ENCODE measurements at regions not wholly inside any gene's neighbourhood (a gene's known extent, or its start where the extent isn't known, plus 50 kb on each side); places are given as distances from the start of the nearest gene placed in this dataset.

DNA sequence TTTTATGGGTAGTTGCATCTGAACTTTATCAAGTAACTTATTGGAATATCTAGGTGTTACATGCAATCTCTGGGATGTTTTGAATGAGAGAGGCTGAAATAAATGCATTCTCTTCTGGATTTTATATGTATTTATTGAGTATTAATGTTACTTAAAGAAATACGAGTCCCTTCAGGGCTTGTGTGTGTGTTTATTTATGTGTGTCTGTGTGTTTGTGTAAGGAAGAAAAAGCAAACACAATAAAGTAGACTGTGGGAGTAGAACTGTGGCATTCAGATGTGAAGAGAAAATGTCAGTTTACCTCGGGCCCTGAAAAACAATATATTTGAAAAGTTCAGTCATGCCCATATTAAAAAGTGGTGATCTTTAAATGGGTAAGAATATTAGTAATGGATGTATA, 250.5 kb downstream of the RPL10L start:
- no peaks in the 10 kb centered on the region for H3K9me3 Mint-ChIP-seq (ENCODE audit: unreplicated experiment)
- H3K27ac Mint-ChIP-seq (ENCODE audit: unreplicated experiment): no peak overlapping the region
- no peak for DNase-seq (ENCODE audit: extremely low spot score, unreplicated experiment)
- H3K4me1 Mint-ChIP-seq (ENCODE audit: unreplicated experiment): no peaks in the 10 kb centered on the region
- no peak overlapping the region for H3K4me3 Mint-ChIP-seq (ENCODE audit: unreplicated experiment)
- H3K27me3 Mint-ChIP-seq (ENCODE audit: unreplicated experiment): peaks cover 10% of the 10 kb centered on the region
- H3K36me3 Mint-ChIP-seq (ENCODE audit: unreplicated experiment): no peaks in the 10 kb centered on the region
- TF ChIP-seq, protein P1, sequence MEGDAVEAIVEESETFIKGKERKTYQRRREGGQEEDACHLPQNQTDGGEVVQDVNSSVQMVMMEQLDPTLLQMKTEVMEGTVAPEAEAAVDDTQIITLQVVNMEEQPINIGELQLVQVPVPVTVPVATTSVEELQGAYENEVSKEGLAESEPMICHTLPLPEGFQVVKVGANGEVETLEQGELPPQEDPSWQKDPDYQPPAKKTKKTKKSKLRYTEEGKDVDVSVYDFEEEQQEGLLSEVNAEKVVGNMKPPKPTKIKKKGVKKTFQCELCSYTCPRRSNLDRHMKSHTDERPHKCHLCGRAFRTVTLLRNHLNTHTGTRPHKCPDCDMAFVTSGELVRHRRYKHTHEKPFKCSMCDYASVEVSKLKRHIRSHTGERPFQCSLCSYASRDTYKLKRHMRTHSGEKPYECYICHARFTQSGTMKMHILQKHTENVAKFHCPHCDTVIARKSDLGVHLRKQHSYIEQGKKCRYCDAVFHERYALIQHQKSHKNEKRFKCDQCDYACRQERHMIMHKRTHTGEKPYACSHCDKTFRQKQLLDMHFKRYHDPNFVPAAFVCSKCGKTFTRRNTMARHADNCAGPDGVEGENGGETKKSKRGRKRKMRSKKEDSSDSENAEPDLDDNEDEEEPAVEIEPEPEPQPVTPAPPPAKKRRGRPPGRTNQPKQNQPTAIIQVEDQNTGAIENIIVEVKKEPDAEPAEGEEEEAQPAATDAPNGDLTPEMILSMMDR (IDR thresholded peaks at IDR 0.05): no peak

DNA sequence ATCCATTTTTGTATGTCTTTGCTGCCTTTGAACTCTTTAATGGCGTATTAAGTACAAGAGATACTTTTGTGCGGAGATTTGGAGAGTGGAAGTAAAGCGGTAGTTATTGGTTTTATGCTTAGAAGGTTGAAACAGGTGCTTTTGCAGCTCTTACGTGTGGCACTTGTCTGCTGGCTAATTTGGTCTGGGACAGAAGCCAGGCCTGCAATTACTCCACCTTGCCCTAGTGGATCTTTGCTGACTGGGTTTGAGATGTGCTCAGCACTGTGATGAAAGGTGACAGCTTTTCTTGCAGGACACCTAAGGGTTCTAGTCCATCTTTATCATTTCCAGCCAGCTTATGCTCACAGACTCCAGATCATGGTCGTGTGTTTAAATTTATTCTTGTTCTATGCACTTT, 252.5 kb downstream of the RPL10L start:
- TF ChIP-seq, protein P1 (IDR thresholded peaks at IDR 0.05): no peak
- Mint-ChIP-seq H3K9me3 (ENCODE audit: unreplicated experiment) (no peaks in the 10 kb centered on the region), H3K27me3 (ENCODE audit: unreplicated experiment) (no peaks in the 10 kb centered on the region), H3K4me3 (ENCODE audit: unreplicated experiment) (no peak overlapping the region), H3K27ac (ENCODE audit: unreplicated experiment) (no peak overlapping the region), H3K36me3 (ENCODE audit: unreplicated experiment) (no peaks in the 10 kb centered on the region), H3K4me1 (ENCODE audit: unreplicated experiment) (no peaks in the 10 kb centered on the region)
- no peak for DNase-seq (ENCODE audit: extremely low spot score, unreplicated experiment)

DNA sequence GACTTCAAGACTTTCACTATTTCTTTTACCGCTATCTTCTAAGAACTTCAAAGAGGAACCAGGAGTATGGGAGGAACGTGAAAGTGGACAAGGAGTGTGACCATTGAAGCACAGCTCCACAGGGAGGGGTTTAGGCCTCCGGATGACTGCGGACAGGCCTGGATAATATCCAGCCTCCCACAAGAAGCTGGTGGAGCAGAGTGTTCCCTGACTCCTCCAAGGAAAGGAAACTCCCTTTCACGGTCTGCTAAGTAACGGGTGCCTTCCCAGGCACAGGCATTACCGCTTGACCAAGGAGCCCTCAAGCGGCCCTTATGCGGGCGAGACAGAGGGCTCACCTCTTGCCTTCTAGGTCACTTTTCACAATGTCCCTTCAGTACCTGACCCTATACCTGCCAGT, 267.0 kb downstream of the RPL10L start:
- H3K36me3 Mint-ChIP-seq (ENCODE audit: unreplicated experiment): no peaks in the 10 kb centered on the region

DNA sequence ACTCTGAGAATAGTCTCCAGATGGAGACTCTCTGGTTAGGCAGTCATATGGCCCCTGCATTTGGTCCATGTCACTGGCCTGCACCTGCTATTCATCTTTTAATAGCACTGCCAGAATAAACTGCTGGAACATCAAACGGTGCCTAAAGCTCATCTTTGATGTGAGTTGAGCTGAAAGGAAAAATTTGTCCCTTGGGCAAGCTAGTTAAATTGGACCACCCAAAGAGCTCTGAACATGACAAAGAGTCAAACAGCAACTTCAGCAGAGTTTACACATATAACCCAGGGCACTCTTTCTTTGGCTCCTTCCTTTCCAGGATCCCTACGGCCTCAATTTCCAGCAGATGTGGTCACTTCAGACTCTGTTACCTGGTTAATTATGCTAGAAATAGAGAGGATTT, 269.9 kb downstream of the RPL10L start:
- H3K4me3 Mint-ChIP-seq (ENCODE audit: unreplicated experiment): no peak overlapping the region

More for the DNA sequence above, 267.0 kb downstream of the RPL10L start:
- no peak overlapping the region for H3K4me3 Mint-ChIP-seq (ENCODE audit: unreplicated experiment)
- H3K27me3 Mint-ChIP-seq (ENCODE audit: unreplicated experiment): no peaks in the 10 kb centered on the region
- H3K4me1 Mint-ChIP-seq (ENCODE audit: unreplicated experiment): no peaks in the 10 kb centered on the region
- no peak overlapping the region for H3K27ac Mint-ChIP-seq (ENCODE audit: unreplicated experiment)
- H3K9me3 Mint-ChIP-seq (ENCODE audit: unreplicated experiment): peaks cover 6% of the 10 kb centered on the region
- no peak for DNase-seq (ENCODE audit: extremely low spot score, unreplicated experiment)
- TF ChIP-seq, protein P1 (IDR thresholded peaks at IDR 0.05): no peak

DNA sequence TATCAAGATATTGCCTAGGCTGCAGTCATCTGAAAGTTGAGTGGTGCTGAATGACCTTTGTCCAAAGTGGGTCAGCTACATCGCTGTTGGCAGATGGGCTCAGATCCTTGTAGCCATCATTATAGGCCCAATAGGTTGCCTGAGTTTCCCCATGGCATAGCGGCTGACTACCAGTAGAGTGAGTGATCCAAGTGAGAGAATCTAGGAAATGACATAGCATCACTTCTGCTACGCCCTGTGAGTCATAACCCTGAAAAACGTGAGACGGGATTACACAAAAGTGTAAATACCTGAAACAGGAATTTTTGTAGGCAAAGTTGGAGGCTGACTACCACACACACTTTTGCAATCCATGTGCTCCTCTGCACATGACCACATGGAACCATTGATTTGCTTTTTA, 273.3 kb downstream of the RPL10L start:
- Mint-ChIP-seq H3K36me3 (ENCODE audit: unreplicated experiment) (no peaks in the 10 kb centered on the region), H3K4me1 (ENCODE audit: unreplicated experiment) (no peaks in the 10 kb centered on the region), H3K27me3 (ENCODE audit: unreplicated experiment) (no peaks in the 10 kb centered on the region), H3K9me3 (ENCODE audit: unreplicated experiment) (peaks cover 14% of the 10 kb centered on the region), H3K27ac (ENCODE audit: unreplicated experiment) (no peak overlapping the region), H3K4me3 (ENCODE audit: unreplicated experiment) (no peak overlapping the region)
- TF ChIP-seq, protein P1 (IDR thresholded peaks at IDR 0.05): no peak
- DNase-seq (ENCODE audit: extremely low spot score, unreplicated experiment): no peak

More for the DNA sequence above, 269.9 kb downstream of the RPL10L start:
- TF ChIP-seq, protein P1 (IDR thresholded peaks at IDR 0.05): no peak
- no peak overlapping the region for H3K27ac Mint-ChIP-seq (ENCODE audit: unreplicated experiment)
- H3K4me1 Mint-ChIP-seq (ENCODE audit: unreplicated experiment): no peaks in the 10 kb centered on the region
- DNase-seq (ENCODE audit: extremely low spot score, unreplicated experiment): no peak
- no peaks in the 10 kb centered on the region for H3K36me3 Mint-ChIP-seq (ENCODE audit: unreplicated experiment)
- peaks cover 11% of the 10 kb centered on the region for H3K9me3 Mint-ChIP-seq (ENCODE audit: unreplicated experiment)
- no peaks in the 10 kb centered on the region for H3K27me3 Mint-ChIP-seq (ENCODE audit: unreplicated experiment)

All from osteocyte (in vitro differentiated cells).